HEK293 (cell line): ENCODE measurements at regions not wholly inside any gene's neighbourhood (a gene's known extent, or its start where the extent isn't known, plus 50 kb on each side); places are given as distances from the start of the nearest gene placed in this dataset.
"Not testable (repeated sequence)": the region's sequence is repeated elsewhere in the genome, so short reads cannot be mapped to it uniquely, and the experiment has no call there.

Source experiments
- CTCF ChIA-PET: fragments of 350-600 bp; formaldehyde crosslinking; extraction: SDS; loops from one replicate; lab custom pipeline; 2021; ENCODE audit warnings: antibody characterized with exemption; lab: Yijun Ruan, JAX
- POLR2A ChIA-PET: fragments of 300-600 bp; formaldehyde crosslinking; extraction: SDS; loops from one replicate; lab custom pipeline; 2020; ENCODE audit warnings: antibody characterized with exemption, inconsistent platforms; lab: Yijun Ruan, JAX
- H3K27ac ChIP-seq: fragments of 200-500 bp; sonication (Bioruptor generic); 2 replicates; pipeline ENCODE4 v1.5.1; 2014; ENCODE audit warnings: low read depth, low read length, control low read depth, inconsistent platforms; ENCODE audit errors: extremely low read depth
- H3K36me3 ChIP-seq, 2 experiments: fragments of 200-500 bp in 1 of 2; sonication (Bioruptor generic) in 1 of 2; 1 replicate in 1 of 2; 2 replicates in 1 of 2; pipeline ENCODE4 v1.5.1; 2014 to 2017; ENCODE audit warnings: inconsistent platforms in 2 of 2, low read length in 2 of 2; ENCODE audit not compliant: control insufficient read depth in 2 of 2, insufficient read depth in 1 of 2
- H3K4me1 ChIP-seq: fragments of 200-500 bp; sonication (Bioruptor generic); 2 replicates; pipeline ENCODE4 v1.5.1; 2014; ENCODE audit warnings: mild to moderate bottlenecking, low read length, inconsistent platforms; ENCODE audit not compliant: control insufficient read depth, insufficient read depth
- H3K4me3 ChIP-seq: 2 replicates; pipeline ENCODE4 v1.5.1; 2011; ENCODE audit warnings: low read depth, mild to moderate bottlenecking, control low read depth, low read length, moderate library complexity
- H3K9me3 ChIP-seq: fragments of 200-500 bp; sonication (Bioruptor generic); 2 replicates; pipeline ENCODE4 v1.5.1; 2014; ENCODE audit warnings: low read depth, low read length, inconsistent platforms; ENCODE audit not compliant: control insufficient read depth, insufficient read depth
- KLF9 ChIP-seq: fragments of 450-650 bp; formaldehyde crosslinking; IDR thresholded peaks from 2 replicates; pipeline ENCODE4 v1.5.1; 2016; ENCODE audit warnings: missing biosample characterization, missing genetic modification characterization, low read depth
- PRDM10 ChIP-seq: fragments of 450-650 bp; formaldehyde crosslinking; IDR thresholded peaks from 2 replicates; pipeline ENCODE4 v1.5.1; 2016; ENCODE audit warnings: missing biosample characterization, missing genetic modification characterization
- PRDM2 ChIP-seq: fragments of 450-650 bp; formaldehyde crosslinking; IDR thresholded peaks from 2 replicates; pipeline ENCODE4 v1.5.1; 2016; ENCODE audit warnings: missing biosample characterization, missing genetic modification characterization, borderline replicate concordance
- ZBTB17 ChIP-seq: fragments of 450-650 bp; formaldehyde crosslinking; IDR thresholded peaks from 2 replicates; pipeline ENCODE4 v1.5.1; 2016; ENCODE audit warnings: missing biosample characterization, missing genetic modification characterization
- ZBTB7A ChIP-seq: fragments of 450-650 bp; formaldehyde crosslinking; IDR thresholded peaks from 2 replicates; pipeline ENCODE4 v1.5.1; 2016; ENCODE audit warnings: low read depth, missing biosample characterization, missing genetic modification characterization
- ZNF138 ChIP-seq: fragments of 450-650 bp; formaldehyde crosslinking; IDR thresholded peaks from 2 replicates; pipeline ENCODE4 v1.5.1; 2016; ENCODE audit warnings: missing biosample characterization, missing genetic modification characterization, borderline replicate concordance
- ZNF362 ChIP-seq: fragments of 450-650 bp; formaldehyde crosslinking; IDR thresholded peaks from 2 replicates; pipeline ENCODE4 v1.5.1; 2016; ENCODE audit warnings: missing biosample characterization, missing genetic modification characterization
- ZNF529 ChIP-seq: fragments of 450-650 bp; formaldehyde crosslinking; IDR thresholded peaks from 2 replicates; pipeline ENCODE4 v1.5.1; 2017; ENCODE audit warnings: missing genetic modification characterization, missing biosample characterization; ENCODE audit not compliant: insufficient replicate concordance

GRCh38 chr6:27126815-27127537 lies 120.5 kb upstream of the PRSS16 start (continued):
- TF ChIP-seq ZNF138 (tag by site-specific recombination) (no peak), ZNF529 (tag by site-specific recombination) (no peak), PRDM2 (no peak), KLF9 (no peak), ZBTB7A (tag by site-specific recombination) (no peak), PRDM10 (tag by site-specific recombination) (no peak)

- ChIA-PET CTCF (interaction anchor here (0.6 to 2.0 kb wide), 6 partner anchors 18 to 668 kb away, joined by 3 to 6 read pairs (median 4); no protein-coding TSS in a partner anchor), POLR2A (interaction anchor here (0.6 to 2.9 kb wide), 4 partner anchors 16 to 765 kb away, joined by 3 to 39 read pairs (median 4); a partner anchor contains a TSS)
- not testable (repeated sequence) for H3K4me3 ChIP-seq
Observed at GRCh38 chr6:27127874-27128273, 119.6 kb upstream of the PRSS16 start.

More at GRCh38 chr6:27127874-27128273, 119.6 kb upstream of the PRSS16 start:
- not testable (repeated sequence) for H3K9me3 ChIP-seq, H3K27ac ChIP-seq
- TF ChIP-seq ZBTB17 (tag by site-specific recombination), result peak; percentile 37
- peak; percentile 38; the same call in 1 of the 2 replicates for TF ChIP-seq ZNF362 (tag by site-specific recombination)
- Histone ChIP-seq H3K36me3 (peaks cover 0 to 12% of the 10 kb centered on the region in 2 experiments; a peak in 1 of 3 replicates), H3K4me1 (peaks cover 10% of the 10 kb centered on the region)
